Activated CD4-positive, alpha-beta T cell treated with anti-CD3 and anti-CD28 coated beads for 48 hours (primary cell): ENCODE measurements at regions not wholly inside any gene's neighbourhood (a gene's known extent, or its start where the extent isn't known, plus 50 kb on each side); places are given as distances from the start of the nearest gene placed in this dataset.

Experiments used
- DNase-seq: peaks from one replicate; pipeline ENCODE4 v3.0.0-alpha.2; 2020

DNA sequence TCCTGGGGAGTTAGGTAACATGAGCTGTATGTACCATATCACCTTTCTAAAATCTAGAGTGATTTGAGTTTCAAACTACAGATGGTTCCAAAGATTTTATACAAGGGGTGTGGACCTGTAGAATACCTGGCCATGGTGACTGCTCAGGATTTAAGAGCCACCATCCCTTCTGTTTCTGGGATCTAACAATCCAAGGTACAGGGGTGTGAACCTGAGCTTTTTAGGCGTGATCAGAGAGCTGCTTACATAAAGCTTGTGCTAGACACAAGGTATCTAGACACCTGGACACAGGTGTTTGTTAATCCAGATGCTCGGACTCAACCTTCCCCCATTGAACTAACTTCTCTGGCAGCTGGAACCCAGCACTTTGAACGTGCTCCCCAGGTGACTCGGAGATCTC is 516.4 kb downstream of the RPS24 start:
- DNase-seq: no peak

DNA sequence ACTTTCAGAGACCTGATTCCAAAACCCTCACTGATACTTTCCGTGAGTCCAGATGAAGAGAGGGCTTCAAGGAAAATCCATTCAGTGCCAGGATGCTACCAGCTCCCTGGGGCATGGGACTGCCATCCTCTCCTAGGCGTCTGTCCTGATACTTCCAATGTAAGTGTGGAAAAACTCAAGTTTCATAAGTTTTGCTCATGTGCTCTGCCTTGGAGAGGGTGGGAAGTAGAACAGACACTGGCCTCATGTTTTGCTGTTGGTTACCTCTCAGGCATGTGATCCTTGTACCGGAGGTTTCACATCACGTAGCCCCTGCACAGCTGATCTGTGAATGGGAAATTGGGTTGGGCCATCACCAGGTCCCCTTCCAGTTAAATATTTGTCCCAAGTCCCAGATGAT is 517.1 kb downstream of the RPS24 start:
- DNase-seq: no peak

DNA sequence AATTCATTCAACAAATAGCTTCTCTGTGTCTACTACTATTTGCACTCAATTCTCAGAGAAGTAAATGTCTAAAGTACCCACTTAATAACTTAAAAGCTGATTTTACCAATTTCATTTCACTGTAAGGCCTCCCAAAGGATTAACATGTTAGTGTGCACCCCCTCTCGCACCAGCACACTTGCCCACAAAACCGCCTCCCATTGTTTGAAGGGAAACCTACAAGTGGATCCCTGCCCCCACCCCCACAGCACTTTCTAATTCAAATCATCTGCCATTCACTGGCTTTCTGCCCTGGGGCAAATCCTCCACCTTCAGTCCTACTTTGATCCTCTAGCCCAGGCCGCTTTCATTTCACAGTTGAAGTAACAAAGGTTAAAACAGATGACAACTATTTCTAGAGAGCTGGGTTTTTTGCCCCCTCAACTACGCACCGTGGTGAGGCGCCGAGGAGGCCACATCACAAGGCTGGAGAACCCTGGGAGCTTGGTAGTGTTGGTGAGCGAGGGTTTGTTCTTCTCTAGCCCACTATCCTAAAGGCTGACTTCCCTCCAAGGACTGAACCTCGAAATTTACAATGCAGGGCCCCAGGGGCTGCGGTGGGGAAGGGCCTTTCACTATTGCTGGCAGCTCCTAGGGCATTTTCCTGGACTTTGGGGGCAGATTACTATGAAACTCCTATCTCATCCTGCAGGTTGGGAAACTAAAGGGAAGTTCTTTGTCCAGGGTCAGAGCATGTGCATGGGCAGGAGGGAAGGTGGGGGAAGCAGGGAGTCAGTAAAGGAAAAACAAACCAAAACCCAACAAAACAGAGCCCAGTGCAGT is 517.4 kb upstream of the ZMIZ1 start:
- no peak for DNase-seq

DNA sequence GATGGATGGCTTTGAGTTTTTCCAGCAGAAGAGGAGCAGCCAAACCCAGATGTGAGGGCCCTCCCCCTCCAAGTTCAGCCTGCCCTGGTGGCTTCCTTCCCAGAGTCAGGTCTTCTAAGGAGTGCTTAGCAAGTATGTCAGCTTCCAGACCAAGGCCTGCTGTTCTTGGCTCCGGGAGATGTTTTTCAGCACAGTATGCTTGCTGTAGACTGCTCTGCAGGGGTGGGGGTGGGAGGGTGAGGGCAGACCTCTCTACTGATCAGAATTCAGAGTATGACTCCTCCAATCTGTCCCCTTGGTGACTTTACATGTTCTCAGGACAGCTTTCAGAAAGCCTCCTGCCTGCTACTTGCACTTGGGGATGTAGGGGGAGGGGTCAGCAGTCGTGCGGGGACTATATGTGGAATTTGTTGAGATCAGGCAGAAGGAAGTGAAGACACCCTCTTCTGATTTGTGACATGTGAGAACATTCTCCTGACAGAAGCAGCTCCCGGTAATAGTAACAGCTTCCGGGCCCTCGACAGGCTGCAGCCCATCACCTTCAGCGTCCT is 516.4 kb upstream of the ZMIZ1 start:
- no peak for DNase-seq

DNA sequence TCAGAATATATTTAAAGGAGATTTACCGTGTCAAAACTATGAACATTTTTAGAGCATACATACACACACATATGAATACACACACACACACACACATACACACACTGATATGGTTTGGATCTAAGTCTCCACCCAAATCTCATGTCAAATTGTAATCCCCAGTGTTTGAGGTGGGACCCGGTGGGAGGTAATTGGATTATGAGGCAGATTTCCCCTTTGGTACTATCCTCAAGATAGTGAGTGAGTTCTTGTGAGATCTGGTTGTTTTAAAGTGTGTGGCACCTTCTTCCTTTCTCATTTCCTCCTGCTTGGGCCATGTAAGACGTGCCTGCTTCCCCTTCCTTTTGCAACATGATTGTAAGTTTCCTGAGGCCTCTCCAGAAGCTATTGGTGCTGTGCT is 515.0 kb upstream of the ZMIZ1 start:
- DNase-seq: no peak

DNA sequence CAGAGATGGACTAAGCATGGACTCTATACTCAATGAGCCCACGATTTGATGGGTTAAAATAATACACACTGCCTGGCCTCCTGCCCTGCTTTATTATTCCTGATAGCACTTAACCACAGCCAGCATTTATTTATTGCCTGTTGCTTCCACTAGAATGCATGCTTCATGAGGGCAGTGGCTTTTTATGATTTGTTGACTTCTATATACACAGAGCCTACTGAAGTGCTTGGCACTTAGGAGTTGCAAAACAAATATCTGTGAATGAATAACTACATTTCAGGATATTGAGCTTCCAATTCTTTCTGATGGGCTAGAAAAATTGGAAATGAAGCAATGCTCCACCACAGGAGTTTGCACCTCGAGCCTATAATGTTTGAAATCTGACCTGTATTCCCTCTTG is 513.6 kb upstream of the ZMIZ1 start:
- no peak for DNase-seq

DNA sequence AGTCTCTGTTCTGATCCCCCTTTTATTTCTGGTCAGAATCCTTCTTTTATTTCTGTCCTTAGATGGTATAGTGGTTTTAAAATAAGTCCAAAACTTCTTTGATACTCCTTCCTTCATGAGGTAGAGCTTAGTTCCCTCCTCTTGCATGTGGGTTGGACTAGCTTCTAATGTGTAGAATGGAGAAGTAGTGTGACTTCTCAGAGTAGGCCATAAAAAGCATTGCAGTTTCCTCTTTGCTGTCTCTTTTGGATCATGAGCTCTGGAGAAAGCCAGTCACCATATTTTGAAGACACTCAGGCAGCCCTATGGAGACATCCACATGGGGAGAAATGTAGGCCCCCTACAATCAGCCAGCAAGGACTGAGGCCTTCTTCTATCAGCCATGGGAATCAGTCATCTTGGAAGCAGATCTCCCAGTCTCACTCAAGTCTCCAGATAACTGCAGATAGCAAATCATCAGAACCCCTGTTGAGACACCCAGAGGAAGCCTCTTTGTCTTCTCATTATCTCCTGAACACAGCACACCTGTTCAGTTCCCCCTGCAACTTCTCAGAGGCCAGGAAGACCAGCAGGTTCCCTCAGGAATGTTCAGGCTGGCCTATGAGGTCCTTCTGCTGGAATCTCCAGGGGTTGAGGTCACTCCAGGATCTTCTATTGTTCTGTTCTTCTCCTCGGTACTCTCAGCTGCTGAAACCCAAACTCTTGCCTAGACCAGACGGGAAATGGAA is 511.9 kb upstream of the ZMIZ1 start:
- no peak for DNase-seq

DNA sequence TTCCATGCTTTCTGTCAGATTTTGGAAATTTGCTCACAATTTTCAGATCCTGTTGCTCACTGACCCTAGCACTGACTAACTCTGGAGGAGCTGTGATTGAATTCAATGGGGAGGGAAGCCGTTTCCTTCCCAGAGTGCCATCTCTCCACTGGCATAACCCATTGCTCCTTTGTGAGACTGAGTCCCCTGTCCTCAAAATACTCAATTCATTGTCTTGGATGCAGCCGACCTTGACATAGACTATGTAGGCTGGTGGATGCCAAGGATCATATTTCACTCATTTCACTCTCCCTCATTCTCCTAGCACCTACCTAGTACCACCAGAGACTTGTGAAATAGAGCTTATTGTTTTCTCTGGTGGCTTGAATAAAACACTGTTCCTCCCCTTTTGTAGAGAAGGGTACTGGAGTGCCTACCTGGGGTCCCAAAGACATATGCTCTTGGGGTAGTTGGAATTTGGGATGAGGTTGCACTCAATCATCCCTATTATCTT is 511.3 kb upstream of the ZMIZ1 start:
- DNase-seq: no peak

DNA sequence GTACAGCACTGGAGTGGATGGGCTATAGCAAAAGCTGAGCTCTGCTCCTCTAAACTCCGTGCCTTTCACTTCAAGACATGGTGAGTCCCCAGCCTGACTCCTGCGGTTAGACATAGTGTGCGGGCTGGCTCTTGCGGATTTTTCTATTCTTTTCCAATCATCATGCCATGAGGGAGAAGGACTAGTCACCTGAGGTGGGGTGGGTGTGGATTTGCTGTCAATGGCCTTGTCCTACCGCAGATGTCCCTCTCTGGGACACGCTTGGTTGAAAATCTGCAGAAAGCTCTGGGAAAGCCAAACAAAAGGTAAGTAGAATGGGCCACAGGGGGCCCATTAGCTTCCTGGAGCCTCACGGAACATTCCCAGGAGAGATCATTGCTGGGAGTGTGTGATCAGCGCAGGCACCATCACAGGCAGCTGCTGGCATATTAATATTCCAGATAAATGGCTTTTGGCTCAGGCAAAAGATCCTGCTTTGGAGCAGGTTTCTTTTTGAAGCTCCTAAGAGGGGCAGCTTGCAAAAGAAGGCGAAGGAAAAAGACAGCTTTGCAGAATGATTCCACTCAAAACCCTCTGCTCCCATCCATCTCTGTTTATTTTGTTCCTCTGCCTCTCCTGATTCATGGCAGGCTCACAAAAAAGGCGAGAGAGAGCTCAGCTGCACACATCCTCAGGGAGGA is 509.0 kb upstream of the ZMIZ1 start:
- no peak for DNase-seq

DNA sequence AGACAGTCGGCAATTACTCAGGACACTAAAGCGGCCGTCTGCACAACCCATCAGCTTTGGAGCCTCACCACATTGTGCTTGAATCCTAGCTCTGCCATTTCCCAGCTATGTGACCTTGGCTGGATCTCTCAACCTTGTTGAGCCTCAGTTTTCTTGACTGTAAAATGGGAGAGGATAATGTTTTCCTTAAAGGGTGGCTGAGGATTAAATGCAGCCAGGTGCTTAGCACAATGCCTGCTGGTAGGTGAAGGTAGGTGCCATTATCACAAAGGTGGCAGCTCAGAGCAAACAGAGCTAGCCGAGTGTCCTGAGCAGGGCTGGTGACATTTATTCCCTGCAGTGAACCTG is 508.5 kb upstream of the ZMIZ1 start:
- DNase-seq: no peak

DNA sequence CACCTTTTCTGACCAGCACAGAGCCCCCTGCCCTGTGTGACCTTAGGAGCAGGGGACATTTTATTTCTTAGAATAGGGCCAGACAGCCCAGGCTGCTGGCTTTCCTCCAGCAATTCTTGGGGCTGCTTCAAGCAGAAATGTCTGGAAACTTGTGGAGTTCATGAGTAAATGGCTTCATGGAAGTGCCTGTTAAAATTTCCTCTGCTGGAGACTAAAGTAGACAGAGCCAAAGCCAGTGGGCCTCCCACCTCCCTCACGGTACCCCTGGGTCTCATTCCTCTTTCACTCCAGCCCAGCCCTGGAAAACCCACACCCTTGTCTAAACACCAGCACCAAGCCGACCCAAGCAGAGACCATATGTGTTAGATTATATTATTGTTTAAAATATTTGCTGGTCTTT is 505.5 kb upstream of the ZMIZ1 start:
- DNase-seq: no peak

DNA sequence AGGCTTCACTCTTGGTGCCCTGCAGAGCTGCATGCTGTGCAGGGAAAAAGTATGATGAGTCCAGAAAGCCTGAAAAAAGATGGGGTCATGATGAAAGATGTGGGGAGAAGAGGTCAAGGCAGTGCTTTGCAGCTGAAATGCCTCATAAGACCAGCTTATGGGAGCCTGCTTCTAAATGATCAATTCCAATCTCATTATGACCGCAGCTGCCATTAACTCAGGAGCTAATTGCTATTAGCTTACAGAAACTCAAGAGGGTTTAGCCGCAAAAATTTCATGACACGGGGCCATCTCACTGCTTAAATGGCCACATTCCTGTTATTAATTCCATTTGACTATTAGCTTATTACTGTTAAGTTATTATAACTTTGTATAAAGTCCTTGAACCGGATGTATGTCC is 502.9 kb upstream of the ZMIZ1 start:
- DNase-seq: no peak

DNA sequence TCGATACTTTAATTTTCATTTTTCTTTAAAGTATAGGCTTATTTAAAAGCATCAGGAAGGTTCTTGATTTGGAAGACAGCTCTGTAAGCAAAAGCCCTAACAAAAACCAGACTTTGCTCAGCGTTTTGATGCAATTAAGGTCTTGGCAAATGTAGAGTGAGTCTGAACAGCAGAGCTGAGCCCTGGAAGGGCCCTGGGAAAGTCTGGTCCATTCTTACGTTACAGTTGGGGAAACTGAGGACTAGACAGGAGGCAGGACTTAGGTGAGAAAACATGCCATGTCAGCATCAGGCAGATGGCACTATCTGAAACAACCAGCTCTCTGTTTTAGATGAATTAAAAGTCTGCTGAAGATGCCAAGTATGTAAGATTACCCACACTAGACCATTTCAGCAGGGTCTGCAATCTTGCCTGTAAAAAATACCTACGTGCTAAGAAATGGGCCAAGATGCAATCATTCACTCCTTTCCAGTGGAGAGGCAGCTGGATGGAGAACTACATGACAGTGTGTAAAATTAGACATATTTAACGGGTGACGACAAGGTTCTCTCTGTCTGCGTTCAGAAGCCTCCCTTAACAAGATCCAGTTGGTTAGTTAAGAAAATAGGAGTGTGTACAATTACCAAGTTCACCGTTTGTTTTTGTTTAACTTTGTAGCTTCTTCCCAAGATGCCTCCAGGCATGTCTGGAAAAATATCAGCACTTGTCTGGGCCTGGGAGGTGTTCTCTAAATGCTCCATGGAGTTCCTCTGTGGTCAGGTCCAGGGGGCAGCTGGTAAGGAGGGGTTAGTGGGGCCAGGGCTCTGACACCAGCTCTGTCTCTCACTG is 502.3 kb upstream of the ZMIZ1 start:
- no peak for DNase-seq

DNA sequence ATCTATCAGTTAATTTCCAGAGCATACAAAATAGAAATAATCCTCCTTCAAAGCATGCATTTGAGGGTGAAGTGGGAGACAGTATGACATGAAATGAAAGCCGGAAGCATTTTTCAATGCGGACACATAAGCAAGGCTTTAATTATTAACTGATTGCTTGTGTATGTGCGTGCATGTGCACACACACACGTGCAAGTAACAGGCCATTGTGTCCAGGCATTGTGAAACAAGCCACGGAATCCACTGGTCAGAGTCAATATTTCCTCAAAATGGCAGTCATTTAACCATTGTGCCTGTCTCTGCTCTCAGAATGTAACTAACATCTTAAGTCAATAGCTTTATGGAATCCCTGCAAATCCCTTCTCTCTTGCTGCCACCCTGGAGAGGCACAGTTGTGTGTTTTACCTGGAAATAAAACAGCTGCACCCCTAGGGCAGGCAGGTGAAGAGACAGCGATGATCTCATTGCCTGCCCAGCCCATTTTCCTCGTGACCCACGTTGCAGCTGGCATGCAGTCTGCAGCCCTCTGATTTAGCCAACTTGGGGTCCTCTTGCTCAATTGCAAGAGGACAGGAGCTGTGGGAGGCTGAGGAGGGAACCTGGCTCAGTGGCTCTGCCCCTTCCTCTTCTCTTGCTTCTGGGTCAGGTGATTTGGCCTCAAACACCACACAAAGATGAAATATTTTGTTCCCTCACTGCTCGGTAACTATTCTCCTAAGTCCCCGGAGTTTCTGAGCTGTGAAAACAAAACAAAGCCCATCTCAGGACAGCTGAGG is 500.9 kb upstream of the ZMIZ1 start:
- DNase-seq: no peak

DNA sequence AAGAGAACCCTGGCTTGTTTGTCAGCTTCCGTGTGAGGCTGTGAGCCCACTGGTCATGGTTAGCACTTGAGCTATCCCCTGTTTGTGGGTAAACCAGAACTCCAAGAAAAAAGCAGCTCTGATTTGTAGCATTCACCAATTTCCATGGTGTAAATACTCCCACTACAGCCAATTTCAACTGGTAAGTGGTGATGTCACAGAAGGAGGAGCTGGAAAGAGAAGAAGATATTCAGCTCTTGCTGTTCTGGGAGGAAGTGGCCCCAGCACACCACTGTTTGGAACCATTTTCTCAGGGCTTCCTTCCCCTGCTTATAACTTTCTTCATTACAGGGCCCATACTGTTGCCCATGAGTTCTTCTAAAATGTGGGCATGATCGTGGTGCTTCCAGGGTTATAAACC is 500.1 kb upstream of the ZMIZ1 start:
- no peak for DNase-seq

DNA sequence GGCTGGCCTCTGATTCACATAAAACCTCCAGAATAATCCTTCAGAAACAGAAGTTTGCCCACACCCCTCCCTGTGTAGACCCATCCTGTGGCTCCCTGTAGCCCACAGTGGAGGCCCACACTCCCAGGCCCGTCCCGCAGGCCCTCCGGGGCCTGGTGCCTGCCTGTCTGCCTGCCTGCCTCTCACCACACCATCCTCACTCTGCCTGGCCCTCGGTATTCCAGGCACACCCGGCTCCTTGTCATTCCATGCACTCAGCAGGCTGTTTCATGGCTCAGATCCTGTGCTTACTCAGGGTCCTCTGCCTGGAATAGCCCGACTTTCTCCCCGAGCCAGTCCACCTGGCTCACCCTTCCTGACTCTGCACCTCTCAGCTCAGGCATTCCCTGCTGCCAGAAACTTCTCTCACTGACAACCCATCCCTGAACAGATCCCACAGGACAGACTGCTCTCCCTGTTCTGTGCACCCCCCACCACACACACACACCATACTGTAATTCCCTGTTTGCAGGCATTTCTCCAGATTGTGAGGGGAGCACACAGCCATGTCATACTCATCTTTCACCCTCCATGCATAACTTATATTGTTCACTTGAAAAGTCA is 498.0 kb upstream of the ZMIZ1 start:
- DNase-seq: no peak

DNA sequence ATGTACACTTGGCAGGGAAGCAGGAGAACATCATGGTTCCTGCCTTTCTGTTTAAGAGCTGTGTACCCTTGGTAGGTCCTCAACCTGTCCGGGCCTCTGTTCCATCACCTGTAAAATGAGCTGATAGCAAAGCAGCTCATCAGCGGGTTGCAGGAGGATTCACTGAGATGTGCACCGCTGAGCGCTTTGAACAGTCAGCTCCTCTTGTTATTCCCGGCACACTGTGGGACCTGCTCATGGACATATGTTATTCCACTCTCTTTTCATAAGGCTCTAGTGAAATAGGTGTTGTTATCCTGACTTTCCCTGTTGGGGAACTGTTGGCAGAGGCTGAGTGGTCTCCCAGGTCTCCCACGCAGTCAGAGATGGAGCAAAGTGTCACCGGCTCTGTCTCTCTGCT is 497.5 kb upstream of the ZMIZ1 start:
- DNase-seq: no peak

DNA sequence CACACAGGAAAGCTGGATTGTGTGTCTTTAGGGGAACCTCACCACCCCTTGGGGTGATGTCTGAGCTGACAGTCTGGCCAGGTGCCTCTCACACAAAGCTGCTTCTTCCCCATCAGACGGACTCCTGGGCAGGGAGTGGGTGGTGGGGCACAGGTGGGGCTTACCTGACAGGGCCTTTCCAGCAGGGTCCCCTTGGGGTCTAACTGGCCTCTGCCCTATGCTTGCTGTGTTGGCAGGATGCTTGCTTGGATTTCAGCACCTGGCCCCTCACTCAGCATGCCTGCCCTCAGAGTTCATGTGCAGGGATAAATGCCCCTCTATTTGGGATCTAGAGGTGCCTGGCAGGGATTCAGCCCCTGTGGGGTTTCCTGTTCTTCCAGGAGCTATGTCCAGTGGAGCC is 496.9 kb upstream of the ZMIZ1 start:
- no peak for DNase-seq

DNA sequence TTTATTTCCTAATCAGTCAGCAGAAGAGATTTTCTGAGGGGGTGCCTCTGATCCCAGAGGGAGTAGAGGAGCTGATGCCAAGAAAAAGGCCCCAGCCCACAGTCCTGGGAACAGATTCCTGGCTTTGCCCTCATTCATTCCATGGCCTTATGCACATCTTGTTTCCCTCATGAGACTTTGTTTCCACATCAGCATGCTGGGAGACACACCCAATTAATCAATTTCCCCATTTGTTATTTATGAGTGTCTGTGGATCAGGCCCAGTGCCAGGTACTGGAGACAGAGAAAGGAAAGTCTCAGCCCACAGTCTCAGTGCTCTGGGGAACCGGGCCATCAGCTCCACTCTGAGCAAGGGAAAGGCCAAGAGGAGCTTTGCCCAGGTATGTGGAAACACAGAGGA is 496.2 kb upstream of the ZMIZ1 start:
- DNase-seq: no peak

DNA sequence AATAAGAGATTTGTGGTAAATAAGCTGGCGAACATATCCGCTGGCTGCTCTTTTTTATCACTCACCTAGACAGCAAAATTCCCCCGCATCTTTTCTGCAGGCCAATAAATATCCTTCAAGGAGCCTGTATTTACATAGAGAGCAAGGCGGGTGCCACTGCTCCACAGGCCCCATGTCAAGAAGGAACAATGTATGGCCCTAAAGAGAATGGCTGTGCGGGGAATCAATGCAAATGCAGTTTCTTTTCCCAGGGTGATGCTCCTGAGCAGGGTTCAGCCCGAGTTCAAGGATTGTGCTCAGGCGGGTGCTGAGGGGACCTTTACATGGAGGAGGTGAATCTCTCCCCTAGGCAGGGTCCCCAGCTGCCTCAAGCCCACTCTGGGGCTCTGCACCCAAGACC is 494.2 kb upstream of the ZMIZ1 start:
- no peak for DNase-seq

DNA sequence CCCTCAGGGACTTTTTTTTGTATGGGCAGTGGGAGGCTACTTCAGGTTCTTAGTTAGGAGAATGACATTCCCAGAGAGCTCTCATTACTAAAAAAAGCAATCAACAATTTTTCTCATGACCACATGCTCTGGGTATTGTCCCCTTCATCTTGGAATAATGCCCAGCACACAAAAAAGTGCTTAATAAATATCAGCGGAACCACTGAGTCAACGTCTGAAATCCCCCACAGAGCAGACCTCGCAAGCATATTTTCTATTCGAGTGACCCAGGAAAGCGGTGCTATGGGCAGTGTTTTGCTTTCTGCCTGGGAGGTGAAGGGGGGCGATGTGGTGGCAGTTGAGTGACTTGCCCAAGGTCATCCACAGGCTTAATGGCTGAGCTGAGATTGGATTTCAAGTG is 493.4 kb upstream of the ZMIZ1 start:
- DNase-seq: no peak

DNA sequence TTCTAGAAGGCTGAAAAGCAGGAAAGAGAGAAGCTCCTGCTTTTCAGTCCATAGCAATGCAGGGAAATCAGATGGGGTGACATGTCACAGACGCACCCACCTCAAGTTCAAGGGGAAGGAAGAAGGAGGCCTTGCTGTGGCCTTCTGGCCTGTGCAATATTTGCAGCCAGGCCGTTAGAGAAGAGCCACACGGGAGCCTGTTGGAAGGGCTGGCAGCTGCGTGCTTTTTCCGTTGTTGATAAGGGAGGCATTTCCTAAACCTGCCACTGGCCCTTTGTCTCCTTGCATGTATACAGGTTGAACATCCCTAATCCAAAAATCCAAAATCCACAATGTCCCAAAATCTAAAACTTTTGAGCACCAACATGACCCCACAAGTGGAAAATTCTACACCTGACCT is 492.5 kb upstream of the ZMIZ1 start:
- DNase-seq: no peak
